ENCODE measurements at regions not wholly inside any gene's neighbourhood (a gene's known extent, or its start where the extent isn't known, plus 50 kb on each side); places are given as distances from the start of the nearest gene placed in this dataset.
A peak's percentile ranks its signal among the peaks of the same experiment; 100 is the strongest.

DNA sequence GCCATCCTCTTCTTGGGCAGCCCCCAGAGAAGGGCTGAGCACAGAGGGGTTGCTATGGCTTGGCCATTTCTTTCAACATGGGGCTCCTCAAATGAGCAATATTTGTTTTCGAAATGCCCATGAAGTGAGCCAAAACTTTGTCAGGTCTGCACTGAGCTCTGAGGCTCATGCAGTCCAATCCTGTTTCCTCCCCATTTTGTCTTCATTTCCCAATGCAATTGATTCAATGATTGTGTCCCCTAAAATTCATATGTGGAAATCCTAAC, 60.6 kb upstream of the CD44 start:
- no peak overlapping the region for H3K4me3 ChIP-seq (ENCODE audit: low read length)
- DNase-seq (ENCODE audit: low read depth), result no peak
- TF ChIP-seq, protein P1, sequence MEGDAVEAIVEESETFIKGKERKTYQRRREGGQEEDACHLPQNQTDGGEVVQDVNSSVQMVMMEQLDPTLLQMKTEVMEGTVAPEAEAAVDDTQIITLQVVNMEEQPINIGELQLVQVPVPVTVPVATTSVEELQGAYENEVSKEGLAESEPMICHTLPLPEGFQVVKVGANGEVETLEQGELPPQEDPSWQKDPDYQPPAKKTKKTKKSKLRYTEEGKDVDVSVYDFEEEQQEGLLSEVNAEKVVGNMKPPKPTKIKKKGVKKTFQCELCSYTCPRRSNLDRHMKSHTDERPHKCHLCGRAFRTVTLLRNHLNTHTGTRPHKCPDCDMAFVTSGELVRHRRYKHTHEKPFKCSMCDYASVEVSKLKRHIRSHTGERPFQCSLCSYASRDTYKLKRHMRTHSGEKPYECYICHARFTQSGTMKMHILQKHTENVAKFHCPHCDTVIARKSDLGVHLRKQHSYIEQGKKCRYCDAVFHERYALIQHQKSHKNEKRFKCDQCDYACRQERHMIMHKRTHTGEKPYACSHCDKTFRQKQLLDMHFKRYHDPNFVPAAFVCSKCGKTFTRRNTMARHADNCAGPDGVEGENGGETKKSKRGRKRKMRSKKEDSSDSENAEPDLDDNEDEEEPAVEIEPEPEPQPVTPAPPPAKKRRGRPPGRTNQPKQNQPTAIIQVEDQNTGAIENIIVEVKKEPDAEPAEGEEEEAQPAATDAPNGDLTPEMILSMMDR (conservative IDR thresholded peaks at IDR 0.05; ENCODE audit: low read depth, low read length), result no peak

DNA sequence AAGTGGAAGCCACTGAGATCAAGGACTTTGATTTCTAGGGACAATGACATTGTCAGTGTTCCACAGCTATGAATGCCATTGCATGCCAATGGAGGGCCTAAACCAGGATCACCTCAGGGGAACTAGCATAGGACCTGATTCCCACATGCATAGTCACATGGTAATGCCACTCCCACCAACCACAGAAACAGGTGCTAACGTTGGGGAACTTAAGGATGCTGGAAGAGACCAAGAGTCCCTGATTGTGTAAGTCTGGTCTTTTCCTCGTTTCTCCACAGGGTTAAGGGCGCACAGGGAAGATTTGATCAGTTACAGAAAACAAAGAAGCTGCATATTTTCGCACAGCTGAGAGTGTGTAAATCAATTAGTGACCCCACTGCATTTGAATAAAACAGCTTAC, 59.4 kb upstream of the CD44 start:
- TF ChIP-seq, protein P1 (conservative IDR thresholded peaks at IDR 0.05; ENCODE audit: low read depth, low read length), result no peak
- no peak overlapping the region for H3K4me3 ChIP-seq (ENCODE audit: low read length)
- DNase-seq (ENCODE audit: low read depth), result no peak

GRCh38 chr11:35082321-35083180, 56.4 kb upstream of the CD44 start:
- no peak overlapping the region for H3K4me3 ChIP-seq (ENCODE audit: low read length)
- TF ChIP-seq, protein P1 (conservative IDR thresholded peaks at IDR 0.05; ENCODE audit: low read depth, low read length), result no peak
- DNase-seq (ENCODE audit: low read depth), result no peak

DNA sequence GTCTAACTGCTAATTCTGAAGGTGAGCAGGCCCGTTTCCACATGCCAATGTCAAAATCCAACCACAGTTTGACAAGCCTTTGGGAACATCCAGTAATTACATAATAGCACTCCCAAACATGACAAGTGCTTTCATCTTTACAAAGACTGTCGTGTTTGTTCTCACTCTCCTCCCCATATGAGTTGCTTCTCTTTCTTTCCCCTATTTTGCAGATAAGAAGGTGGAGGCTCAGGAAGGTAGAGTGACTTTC, 55.9 kb upstream of the CD44 start:
- H3K4me3 ChIP-seq (ENCODE audit: low read length), result no peak overlapping the region
- DNase-seq (ENCODE audit: low read depth), result no peak
- TF ChIP-seq, protein P1 (conservative IDR thresholded peaks at IDR 0.05; ENCODE audit: low read depth, low read length), result no peak

DNA sequence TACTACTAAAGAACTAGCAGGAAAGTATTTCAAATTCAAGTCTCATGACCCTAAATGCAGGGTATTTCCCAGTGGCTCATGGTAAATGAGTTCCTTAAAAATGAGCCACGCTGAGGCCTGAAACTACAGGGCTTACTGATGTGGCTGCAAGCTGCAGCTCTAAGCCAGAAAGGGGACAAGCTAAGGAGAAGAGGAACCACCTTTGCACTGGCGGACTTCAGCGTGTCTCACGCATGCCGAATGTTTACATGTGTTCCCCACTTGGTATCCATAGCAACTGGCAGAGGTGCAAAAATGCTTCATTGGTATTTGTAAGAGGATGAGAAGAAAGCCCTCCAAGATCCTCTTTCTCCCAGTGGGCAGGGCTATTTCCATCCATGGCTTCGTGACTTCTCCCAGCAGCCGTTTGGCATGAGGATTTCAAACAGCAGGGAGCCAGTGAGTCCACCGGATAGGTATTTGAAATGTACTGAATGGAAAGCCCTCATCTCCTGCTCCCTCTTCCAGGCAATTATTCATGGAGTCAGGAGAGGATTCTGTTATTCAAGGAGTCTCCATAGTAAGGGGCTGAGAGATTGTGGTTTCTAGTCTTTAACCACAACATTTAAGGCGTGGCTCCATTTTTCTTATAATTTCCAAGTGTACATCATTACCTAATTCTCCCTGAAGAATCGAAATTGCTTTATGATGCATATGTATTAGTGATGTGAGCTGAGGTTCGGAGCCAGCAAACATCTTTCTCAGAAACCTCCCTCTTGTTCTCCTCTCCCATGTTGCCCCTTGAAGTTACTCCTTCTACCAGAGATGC, 55.3 kb upstream of the CD44 start:
- H3K4me3 ChIP-seq (ENCODE audit: low read length), result no peak overlapping the region

DNA sequence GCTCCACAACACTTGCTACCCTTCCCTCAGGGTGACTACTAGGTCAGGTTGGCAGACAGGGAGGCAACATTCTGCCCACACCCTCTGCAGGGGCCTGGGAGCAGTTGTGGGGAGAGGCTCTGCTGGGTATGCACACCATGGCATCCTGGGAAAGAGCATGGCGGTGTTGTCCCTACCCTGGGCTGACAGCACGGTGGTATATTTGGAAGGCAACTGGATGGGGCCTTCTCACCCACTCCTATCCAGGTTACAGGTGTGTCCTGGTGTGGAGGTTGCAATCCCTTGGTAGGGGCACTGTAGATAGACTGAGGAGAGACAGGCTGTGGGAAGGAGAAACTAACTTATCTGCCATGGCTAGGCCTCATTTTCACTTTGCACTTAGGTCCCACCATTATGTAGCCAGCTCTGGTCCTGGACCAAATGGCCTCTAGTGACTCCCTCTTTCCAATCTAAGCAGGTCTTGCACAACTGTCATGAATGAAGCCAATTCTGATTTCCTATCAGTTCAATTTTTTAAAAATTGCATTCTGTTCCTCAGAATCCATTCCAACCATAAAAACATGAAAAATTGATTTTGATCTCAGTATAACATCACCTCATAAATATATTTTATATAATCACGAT, 54.0 kb upstream of the CD44 start:
- DNase-seq (ENCODE audit: low read depth), result no peak
- TF ChIP-seq, protein P1 (conservative IDR thresholded peaks at IDR 0.05; ENCODE audit: low read depth, low read length), result no peak
- no peak overlapping the region for H3K4me3 ChIP-seq (ENCODE audit: low read length)

More for the DNA sequence above, 55.3 kb upstream of the CD44 start:
- DNase-seq (ENCODE audit: low read depth), result peak; percentile 53
- TF ChIP-seq, protein P1 (conservative IDR thresholded peaks at IDR 0.05; ENCODE audit: low read depth, low read length), result no peak
